GM19240 (cell line): ENCODE measurements at regions not wholly inside any gene's neighbourhood (a gene's known extent, or its start where the extent isn't known, plus 50 kb on each side); places are given as distances from the start of the nearest gene placed in this dataset.
"Not testable (repeated sequence)": the region's sequence is repeated elsewhere in the genome, so short reads cannot be mapped to it uniquely, and the experiment has no call there.

Experiments used
- DNase-seq: peaks from one replicate; pipeline ENCODE4 v3.0.0; 2011; ENCODE audit warnings: low spot score; ENCODE audit not compliant: insufficient read length

- no peak for DNase-seq
Observed at GRCh38 chr14:100419856-100420255, 96.7 kb downstream of the SLC25A47 start.

GRCh38 chr14:100421756-100422470 is 98.8 kb downstream of the SLC25A47 start:
- DNase-seq: no peak

GRCh38 chr14:100422556-100423316 is 99.6 kb downstream of the SLC25A47 start:
- no peak for DNase-seq

GRCh38 chr14:100423317-100424010 is 100.3 kb downstream of the SLC25A47 start:
- no peak for DNase-seq

- DNase-seq: no peak
Observed at GRCh38 chr14:100424504-100425428, 101.6 kb downstream of the SLC25A47 start.

- DNase-seq: no peak
Observed at GRCh38 chr14:100425429-100425827, 102.3 kb downstream of the SLC25A47 start.

- DNase-seq: no peak
Observed at GRCh38 chr14:100426314-100426713, 103.2 kb downstream of the SLC25A47 start.

- no peak for DNase-seq
Observed at GRCh38 chr14:100427166-100427565, 104.0 kb downstream of the SLC25A47 start.

GRCh38 chr14:100428727-100429126 is 105.6 kb downstream of the SLC25A47 start:
- no peak for DNase-seq

- DNase-seq: no peak
Observed at GRCh38 chr14:100429537-100429936, 106.4 kb downstream of the SLC25A47 start.

GRCh38 chr14:100430571-100430970 is 107.4 kb downstream of the SLC25A47 start:
- no peak for DNase-seq

- DNase-seq: not testable (repeated sequence)
Observed at GRCh38 chr14:100431461-100431860, 108.3 kb downstream of the SLC25A47 start.

- no peak for DNase-seq
Observed at GRCh38 chr14:100432652-100433427, 109.7 kb downstream of the SLC25A47 start.

- DNase-seq: no peak
Observed at GRCh38 chr14:100433428-100433814, 110.3 kb downstream of the SLC25A47 start.

GRCh38 chr14:100434033-100434601 is 111.0 kb downstream of the SLC25A47 start:
- DNase-seq: no peak

- DNase-seq: no peak
Observed at GRCh38 chr14:100434911-100435438, 111.8 kb downstream of the SLC25A47 start.

- no peak for DNase-seq
Observed at GRCh38 chr14:100435459-100435858, 112.3 kb downstream of the SLC25A47 start.

- DNase-seq: no peak
Observed at GRCh38 chr14:100436745-100437406, 113.7 kb downstream of the SLC25A47 start.

GRCh38 chr14:100438271-100438670 is 115.1 kb downstream of the SLC25A47 start:
- no peak for DNase-seq
